ENCODE measurements at regions not wholly inside any gene's neighbourhood (a gene's known extent, or its start where the extent isn't known, plus 50 kb on each side); places are given as distances from the start of the nearest gene placed in this dataset.
A peak's percentile ranks its signal among the peaks of the same experiment; 100 is the strongest.

- DNase-seq = no peak
Observed at GRCh38 chr3:59644479-59645402, 594.9 kb upstream of the CFAP20DC start.

GRCh38 chr3:59641169-59641899, 591.5 kb upstream of the CFAP20DC start:
- no peak for DNase-seq

- DNase-seq = no peak
Observed at GRCh38 chr3:59632760-59633573, 583.1 kb upstream of the CFAP20DC start.

- no peak for DNase-seq
Observed at GRCh38 chr3:59631482-59631881, 581.7 kb upstream of the CFAP20DC start.

GRCh38 chr3:59621037-59621436, 571.2 kb upstream of the CFAP20DC start:
- DNase-seq = no peak

DNA sequence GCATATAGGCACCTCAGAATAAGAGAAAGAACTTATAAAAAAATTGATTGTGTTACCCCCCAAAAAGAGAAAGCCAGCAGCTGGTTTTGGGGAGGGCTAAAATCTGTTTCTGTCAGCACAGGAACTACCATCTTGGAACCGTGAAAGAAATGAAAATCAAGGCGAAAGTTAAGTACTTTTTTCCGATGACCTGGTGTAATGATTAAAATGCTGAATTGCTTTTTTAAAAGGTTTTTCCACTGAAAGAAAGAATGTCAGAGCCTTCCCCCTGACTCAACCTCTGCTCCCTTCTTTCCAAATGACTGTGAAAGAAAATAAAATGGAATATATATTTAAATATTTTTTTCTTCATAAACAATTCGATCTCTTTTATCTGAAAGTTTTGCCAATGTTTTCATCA, 570.5 kb upstream of the CFAP20DC start:
- no peak for DNase-seq

DNA sequence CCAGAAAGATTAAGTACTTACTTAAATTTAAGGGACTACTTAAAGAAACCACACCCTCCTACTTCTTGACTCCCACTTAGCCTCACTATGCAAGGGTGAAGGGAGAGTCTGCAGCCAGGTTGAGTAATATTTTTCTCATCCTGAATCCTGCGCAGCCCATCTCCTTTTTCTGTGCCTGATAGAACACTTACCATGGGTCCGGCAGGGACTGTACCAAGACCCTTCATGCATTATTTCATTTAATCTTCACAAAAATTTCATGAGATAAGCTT, 562.6 kb upstream of the CFAP20DC start:
- DNase-seq = no peak

- no peak for DNase-seq
Observed at GRCh38 chr3:59611649-59612443, 562.0 kb upstream of the CFAP20DC start.

DNA sequence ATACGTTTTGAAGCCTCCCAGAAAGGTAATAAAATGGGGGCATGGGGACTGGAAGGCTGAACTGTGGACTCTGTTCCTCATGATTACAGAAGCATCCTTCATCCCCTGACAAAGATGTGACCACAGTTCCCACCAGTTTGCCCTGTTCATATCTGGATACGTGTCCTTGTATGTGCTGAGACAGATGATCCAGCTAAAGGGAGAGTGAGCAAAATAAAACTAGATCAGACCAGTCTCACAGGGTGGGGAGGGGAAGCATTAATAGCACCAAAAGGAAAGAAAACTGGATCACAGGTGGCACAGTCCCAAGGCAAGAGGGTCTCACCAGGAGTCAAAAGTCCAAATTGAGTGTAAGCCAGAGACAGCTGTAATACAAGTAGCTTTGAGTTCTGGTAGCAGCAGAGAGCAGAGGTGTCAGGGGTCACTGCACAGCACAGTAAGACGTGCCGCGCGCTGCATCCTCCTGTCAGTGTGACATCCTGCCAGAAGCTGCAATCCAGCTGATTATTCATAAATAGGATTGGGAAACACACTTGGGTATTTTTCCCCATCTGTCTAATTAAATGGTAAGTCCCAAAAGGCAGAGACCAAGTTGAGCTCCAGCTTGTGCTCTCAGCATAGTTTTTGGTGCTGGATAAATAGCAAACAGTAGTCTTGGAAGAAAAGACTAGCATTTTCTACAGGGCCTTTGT, 560.0 kb upstream of the CFAP20DC start:
- no peak for DNase-seq

GRCh38 chr3:59608356-59608755, 558.5 kb upstream of the CFAP20DC start:
- peak; percentile 85 for DNase-seq

DNA sequence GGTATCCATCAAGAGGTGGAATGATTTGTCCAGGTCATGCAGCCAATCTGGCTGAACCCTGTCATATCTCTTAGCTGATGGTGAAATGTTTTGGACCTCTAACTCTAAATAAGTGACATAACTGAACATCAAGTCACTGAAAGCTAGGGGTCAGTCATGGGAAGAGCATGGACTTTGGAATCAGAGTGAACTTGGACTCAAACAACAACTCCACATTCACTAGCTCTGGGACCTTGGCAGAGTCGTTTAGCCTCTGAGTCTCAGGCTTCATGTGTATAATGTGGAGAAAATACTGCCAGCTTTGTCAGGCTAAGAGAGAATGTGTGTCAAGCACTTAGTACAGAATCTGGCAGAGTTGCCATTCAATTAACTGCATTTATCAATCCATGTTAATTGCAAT, 557.8 kb upstream of the CFAP20DC start:
- no peak for DNase-seq

DNA sequence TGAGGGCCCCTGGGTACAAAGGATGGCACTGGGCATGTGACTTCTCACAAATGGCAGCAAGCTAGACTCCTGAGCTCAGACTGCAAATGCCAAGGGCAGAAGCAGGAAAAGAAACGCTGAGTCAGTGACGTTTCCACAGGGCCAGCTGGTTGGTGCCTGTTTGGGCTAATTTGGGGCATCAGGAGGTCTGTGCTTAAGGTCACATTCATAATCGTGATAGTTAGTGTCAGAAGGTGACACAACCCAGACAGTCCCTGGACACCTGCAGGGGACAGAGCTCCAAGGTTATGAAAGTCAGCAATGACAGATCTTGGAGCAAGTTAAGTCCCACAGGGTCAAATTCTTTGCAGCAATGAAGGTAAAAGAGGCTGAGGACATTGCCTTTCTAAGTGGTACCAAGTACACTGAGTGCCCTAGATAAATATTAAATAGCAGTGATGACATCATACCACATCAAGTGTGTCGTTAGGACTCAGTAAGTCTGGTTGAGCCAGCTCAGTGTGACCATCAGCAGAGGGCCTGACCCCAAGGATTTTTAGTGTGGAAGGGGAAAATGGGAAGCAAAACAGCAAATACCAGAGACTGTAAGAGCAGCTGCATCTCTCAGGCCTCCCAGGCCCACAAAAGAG, 556.9 kb upstream of the CFAP20DC start:
- DNase-seq = no peak

GRCh38 chr3:59605944-59606534, 556.2 kb upstream of the CFAP20DC start:
- DNase-seq = no peak

GRCh38 chr3:59605318-59605717, 555.5 kb upstream of the CFAP20DC start:
- peak; percentile 39 for DNase-seq

GRCh38 chr3:59601486-59601885, 551.7 kb upstream of the CFAP20DC start:
- no peak for DNase-seq

GRCh38 chr3:59600631-59601030, 550.8 kb upstream of the CFAP20DC start:
- DNase-seq = no peak

- no peak for DNase-seq
Observed at GRCh38 chr3:59596741-59597140, 546.9 kb upstream of the CFAP20DC start.

GRCh38 chr3:59595830-59596229, 546.0 kb upstream of the CFAP20DC start:
- DNase-seq = no peak

- DNase-seq = no peak
Observed at GRCh38 chr3:59593380-59593779, 543.6 kb upstream of the CFAP20DC start.

DNA sequence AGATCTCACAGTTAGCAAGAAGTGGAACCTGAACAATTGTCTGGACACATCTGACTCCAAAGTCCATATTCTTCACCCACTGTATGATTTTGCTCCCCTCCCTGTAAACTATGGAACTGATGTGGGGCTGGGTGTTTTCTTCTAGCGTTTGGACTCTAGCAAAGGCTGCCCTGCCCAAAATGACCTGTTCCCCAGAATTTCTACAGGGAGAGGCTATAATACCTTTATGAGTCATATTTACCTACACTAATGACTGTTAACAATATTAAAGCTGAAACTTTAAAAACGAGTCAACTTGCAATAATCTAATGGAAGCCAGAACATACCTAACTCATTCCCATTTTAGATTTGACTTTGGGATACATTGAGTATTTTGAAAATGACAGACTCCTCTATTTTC, 531.2 kb upstream of the CFAP20DC start:
- DNase-seq = no peak

DNA sequence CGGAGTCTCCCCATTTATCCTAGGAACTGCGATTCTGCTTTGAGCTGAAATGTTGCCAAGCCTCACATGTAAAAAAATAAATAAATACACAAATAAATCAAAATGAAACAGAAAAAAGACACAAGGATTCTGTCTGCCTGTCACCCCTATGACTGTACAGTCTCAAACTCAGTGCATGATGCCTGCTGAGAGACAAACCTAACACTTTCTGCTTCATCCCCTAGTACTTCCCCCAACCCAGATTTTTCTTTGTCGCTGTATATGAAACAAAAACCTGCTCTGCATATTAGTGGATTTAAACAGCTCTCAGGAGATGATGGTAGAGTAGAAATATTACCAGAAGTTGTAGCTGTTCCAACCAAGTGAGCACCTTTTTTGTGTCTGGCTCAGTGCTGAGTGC, 530.7 kb upstream of the CFAP20DC start:
- DNase-seq = no peak

Data from DMS79 (cell line).